Lower lobe of right lung (tissue), 2 donors: ENCODE measurements at regions not wholly inside any gene's neighbourhood (a gene's known extent, or its start where the extent isn't known, plus 50 kb on each side); places are given as distances from the start of the nearest gene placed in this dataset.

Source experiments
- ATAC-seq, 2 donors: fragments of 200-7000 bp; cut with Tn5 transposase; one replicate each; pipeline ENCODE4 v1.9.1; 2020 to 2022; ENCODE audit warnings: mild to moderate bottlenecking in 2 of 2, moderate library complexity in 2 of 2
- DNase-seq: peaks from one replicate; pipeline ENCODE4 v3.0.0-alpha.2; 2020
- H3K27ac ChIP-seq: fragments of 200-600 bp; one replicate; pipeline ENCODE4 v1.8.0; 2022
- H3K27me3 ChIP-seq: fragments of 200-600 bp; one replicate; pipeline ENCODE4 v1.8.0; 2022; ENCODE audit warnings: low read depth
- H3K36me3 ChIP-seq: fragments of 200-600 bp; one replicate; pipeline ENCODE4 v1.8.0; 2022; ENCODE audit warnings: mild to moderate bottlenecking
- H3K4me1 ChIP-seq: fragments of 200-600 bp; one replicate; pipeline ENCODE4 v1.8.0; 2022
- H3K4me3 ChIP-seq: fragments of 200-600 bp; one replicate; pipeline ENCODE4 v1.8.0; 2022; ENCODE audit warnings: mild to moderate bottlenecking
- H3K9me3 ChIP-seq: fragments of 200-600 bp; one replicate; pipeline ENCODE4 v1.8.0; 2022
- CTCF ChIP-seq: fragments of 200-600 bp; IDR thresholded peaks from one replicate; pipeline ENCODE4 v1.8.0; 2022; ENCODE audit warnings: antibody characterized with exemption, mild to moderate bottlenecking
- intact Hi-C: fragments of 100-400 bp; cut with DNase I; formaldehyde crosslinking; loops from one replicate; pipeline ENCODE4 v1.11.0; 2022
- donor health status: DM: no; HTN: yes; CAD: no; lungs with severe emphysema.

- intact Hi-C loops, result no loop called here
- no peaks in the 10 kb centered on the region for H3K27me3 ChIP-seq
- H3K4me3 ChIP-seq, result no peak overlapping the region
- no peaks in the 10 kb centered on the region for H3K4me1 ChIP-seq
- H3K9me3 ChIP-seq, result no peaks in the 10 kb centered on the region
- no peaks in the 10 kb centered on the region for H3K36me3 ChIP-seq
- ATAC-seq (no peak), DNase-seq (no peak)
- TF ChIP-seq CTCF, result no peak
- H3K27ac ChIP-seq, result no peak overlapping the region
Measured at GRCh38 chr2:77910136-77910535, 388.0 kb upstream of the LRRTM4 start.

GRCh38 chr2:77920838-77921366 lies 398.7 kb upstream of the LRRTM4 start:
- H3K4me3 ChIP-seq, result no peak overlapping the region
- H3K27ac ChIP-seq, result no peak overlapping the region
- no peak for TF ChIP-seq CTCF
- intact Hi-C loops, result no loop called here
- no peak for DNase-seq
- H3K9me3 ChIP-seq, result no peaks in the 10 kb centered on the region
- H3K4me1 ChIP-seq, result no peaks in the 10 kb centered on the region
- no peak for ATAC-seq
- H3K27me3 ChIP-seq, result no peaks in the 10 kb centered on the region
- no peaks in the 10 kb centered on the region for H3K36me3 ChIP-seq

- no peak for TF ChIP-seq CTCF
- Histone ChIP-seq H3K36me3 (no peaks in the 10 kb centered on the region), H3K27ac (no peak overlapping the region), H3K4me3 (no peak overlapping the region), H3K9me3 (no peaks in the 10 kb centered on the region), H3K27me3 (no peaks in the 10 kb centered on the region), H3K4me1 (no peaks in the 10 kb centered on the region)
- no peak for ATAC-seq
- no peak for DNase-seq
- intact Hi-C loops, result no loop called here
Measured at GRCh38 chr2:77922567-77922966, 400.4 kb upstream of the LRRTM4 start.

GRCh38 chr2:77937366-77937765 lies 415.2 kb upstream of the LRRTM4 start:
- Histone ChIP-seq H3K27ac (no peak overlapping the region), H3K36me3 (no peaks in the 10 kb centered on the region), H3K4me1 (no peaks in the 10 kb centered on the region), H3K4me3 (no peak overlapping the region), H3K27me3 (no peaks in the 10 kb centered on the region), H3K9me3 (no peaks in the 10 kb centered on the region)
- ATAC-seq (no peak), DNase-seq (no peak)
- no peak for TF ChIP-seq CTCF
- intact Hi-C loops, result no loop called here

- ATAC-seq (no peak), DNase-seq (no peak)
- intact Hi-C loops, result no loop called here
- H3K9me3 ChIP-seq, result no peaks in the 10 kb centered on the region
- no peaks in the 10 kb centered on the region for H3K4me1 ChIP-seq
- H3K27ac ChIP-seq, result no peak overlapping the region
- TF ChIP-seq CTCF, result no peak
- no peaks in the 10 kb centered on the region for H3K27me3 ChIP-seq
- no peaks in the 10 kb centered on the region for H3K36me3 ChIP-seq
- no peak overlapping the region for H3K4me3 ChIP-seq
Measured at GRCh38 chr2:77938462-77938861, 416.3 kb upstream of the LRRTM4 start.

- TF ChIP-seq CTCF, result no peak
- no peaks in the 10 kb centered on the region for H3K9me3 ChIP-seq
- H3K4me1 ChIP-seq, result no peaks in the 10 kb centered on the region
- H3K36me3 ChIP-seq, result no peaks in the 10 kb centered on the region
- H3K4me3 ChIP-seq, result no peak overlapping the region
- no peaks in the 10 kb centered on the region for H3K27me3 ChIP-seq
- DNase-seq (no peak), ATAC-seq (no peak)
- intact Hi-C loops, result no loop called here
- no peak overlapping the region for H3K27ac ChIP-seq
Measured at GRCh38 chr2:77939370-77939769, 417.2 kb upstream of the LRRTM4 start.
